DOHH2 (cell line): ENCODE measurements at regions not wholly inside any gene's neighbourhood (a gene's known extent, or its start where the extent isn't known, plus 50 kb on each side); places are given as distances from the start of the nearest gene placed in this dataset.

Experiments
- CTCF ChIP-seq: fragments of 200-600 bp; sonication (generic); IDR thresholded peaks from one replicate; pipeline ENCODE4 v1.5.1; 2014; ENCODE audit warnings: antibody characterized with exemption, mild to moderate bottlenecking, low read depth, low read length; ENCODE audit not compliant: poor library complexity, severe bottlenecking
- EZH2phosphoT487 ChIP-seq: fragments of 200-600 bp; sonication (generic); IDR thresholded peaks from 2 replicates; pipeline ENCODE4 v1.6.1; 2017; ENCODE audit warnings: borderline replicate concordance, mild to moderate bottlenecking, antibody characterized with exemption, low read length, moderate library complexity, mixed read lengths

DNA sequence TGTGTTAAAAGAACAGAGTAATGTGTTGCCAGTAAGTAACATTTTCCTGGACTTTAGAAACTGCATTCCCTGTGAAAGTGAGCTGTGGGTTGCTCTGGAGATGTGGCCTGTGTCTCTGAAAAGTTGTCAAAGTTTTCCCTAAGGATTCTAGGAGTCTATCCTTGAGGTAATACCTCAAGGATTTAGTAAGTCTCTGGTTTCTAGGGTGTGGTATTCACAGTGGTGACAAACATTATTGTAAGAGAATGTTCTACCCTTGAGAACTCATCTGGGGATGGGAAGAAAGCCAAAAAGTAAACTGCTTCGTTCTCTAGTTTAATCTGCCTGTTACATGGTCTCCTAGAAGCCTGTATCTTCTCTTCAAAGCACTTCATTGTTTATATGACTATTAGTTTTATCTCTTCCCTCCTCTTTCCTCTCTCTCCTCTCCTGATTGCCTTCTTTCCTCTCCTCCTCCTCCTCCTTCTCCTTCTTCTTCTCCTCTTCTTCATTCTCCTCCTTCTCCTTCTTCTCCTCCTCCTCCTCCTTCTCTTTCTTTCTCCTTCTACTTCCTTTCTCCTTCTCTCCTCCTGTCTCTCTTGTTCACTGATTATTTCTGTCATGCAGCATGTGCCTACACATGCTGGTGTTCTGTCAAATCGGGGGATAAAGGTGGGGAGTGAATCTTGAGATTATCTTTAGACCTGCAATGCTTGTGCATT lies 321.3 kb downstream of the PTTG2 start:
- TF ChIP-seq CTCF (no peak), EZH2phosphoT487 (no peak)
